NCI-H748 treated with DMSO at 0.1 percent for 48 hours (cell line): ENCODE measurements at regions not wholly inside any gene's neighbourhood (a gene's known extent, or its start where the extent isn't known, plus 50 kb on each side); places are given as distances from the start of the nearest gene placed in this dataset.

Experiments used
- DNase-seq: peaks from one replicate; lab custom pipeline; 2025; lab: John Stamatoyannopoulos, UW

DNA sequence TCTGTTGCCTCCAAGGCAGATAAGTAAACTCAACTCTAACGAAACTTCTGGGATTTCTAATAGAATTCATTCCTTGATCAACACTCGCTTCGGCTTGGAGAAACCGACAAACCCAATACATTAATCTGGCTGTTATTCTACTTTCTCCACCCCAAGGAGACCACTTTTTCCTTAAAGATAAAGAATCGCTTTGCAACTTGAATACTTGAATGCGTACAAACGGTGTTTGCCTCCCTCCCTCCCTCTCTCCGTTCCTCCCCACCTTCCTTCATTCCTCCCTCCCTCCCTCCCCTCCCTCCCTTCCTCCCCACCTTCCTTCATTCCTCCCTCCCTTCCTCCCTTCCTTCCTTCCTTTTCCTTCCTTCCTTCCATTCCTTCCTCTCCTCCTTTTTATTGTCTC is 432.6 kb downstream of the HAPSTR1 start:
- no peak for DNase-seq

DNA sequence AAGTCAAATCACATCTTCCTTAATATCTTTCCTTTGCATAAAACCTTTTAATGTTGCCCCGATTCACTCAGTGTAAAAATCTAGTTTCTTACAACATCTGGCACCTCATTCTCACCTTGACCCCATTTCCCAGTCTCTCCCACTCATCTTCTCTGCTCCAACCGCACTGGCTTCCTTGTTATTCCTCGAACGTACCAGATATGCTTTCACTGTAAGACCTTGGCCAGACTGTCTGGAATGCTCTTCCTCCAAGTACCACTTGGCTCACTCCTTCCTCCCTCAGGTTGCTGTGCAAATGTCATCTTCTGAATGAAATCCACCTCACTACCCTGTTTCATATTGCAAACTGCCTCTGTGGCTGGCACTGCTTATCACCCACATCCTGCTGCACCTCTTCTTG is 433.6 kb downstream of the HAPSTR1 start:
- no peak for DNase-seq

DNA sequence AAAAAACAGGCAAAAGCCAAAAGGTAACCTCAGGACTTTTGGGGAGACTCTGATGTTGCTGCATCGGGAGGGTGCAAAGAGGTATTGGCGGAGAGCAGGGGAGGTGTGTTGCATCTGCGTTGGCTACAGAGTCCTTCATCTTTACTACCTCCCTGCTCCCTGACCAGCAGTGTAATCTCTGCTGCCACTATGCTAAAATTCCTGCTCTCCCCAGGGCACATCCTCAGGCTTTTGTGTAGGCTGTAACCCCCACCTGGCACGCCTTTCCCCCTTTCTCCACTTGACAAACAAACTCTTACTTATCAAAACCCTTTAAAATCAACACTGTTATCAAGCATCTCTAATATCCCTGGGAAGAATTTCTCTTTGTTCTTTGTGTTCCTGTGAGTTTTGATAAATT is 435.3 kb downstream of the HAPSTR1 start:
- no peak for DNase-seq

DNA sequence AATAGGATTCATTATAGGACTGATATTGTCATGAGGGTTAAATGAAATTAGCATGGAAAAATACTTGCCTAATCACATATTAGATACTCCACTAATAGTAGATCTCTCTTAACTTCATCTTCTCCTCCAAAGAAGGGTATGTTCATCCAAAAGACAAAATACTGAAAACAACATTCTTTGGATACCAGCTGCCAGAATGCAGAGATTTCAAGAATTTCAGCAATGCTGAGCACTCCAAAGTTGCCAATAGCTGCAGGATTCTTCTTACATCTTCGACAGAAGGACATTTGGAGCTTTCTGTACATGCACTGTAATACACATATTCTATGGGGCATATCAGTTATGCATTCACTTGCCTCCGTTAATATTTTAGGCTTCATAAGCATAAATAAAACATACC is 436.5 kb downstream of the HAPSTR1 start:
- DNase-seq = no peak

DNA sequence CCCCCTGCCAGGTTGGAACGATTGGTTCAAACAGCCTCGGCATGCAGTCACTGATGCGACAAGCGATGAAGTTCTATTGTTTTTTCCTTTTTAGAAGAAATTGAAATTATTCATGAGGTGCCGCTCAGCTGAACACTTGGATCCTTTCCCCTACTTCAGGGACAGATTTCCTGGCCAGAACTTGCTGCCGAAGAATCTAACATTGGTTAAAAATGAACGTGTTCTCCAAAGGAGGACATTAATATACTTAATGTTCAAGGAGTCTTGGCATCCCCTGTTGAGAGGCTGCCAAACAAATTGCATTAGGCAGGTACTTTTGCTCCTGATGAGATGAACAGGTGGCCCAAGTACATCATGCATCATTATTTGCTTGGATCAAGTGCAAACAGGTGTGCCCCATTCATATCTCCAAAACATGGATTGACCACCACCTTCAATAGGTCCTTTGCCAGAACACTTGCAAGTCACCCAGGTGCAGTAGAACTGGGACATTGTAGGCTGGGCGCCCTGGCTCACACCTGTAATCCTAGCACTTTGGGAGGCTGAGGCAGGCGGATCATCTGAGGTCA is 437.2 kb downstream of the HAPSTR1 start:
- DNase-seq = no peak

DNA sequence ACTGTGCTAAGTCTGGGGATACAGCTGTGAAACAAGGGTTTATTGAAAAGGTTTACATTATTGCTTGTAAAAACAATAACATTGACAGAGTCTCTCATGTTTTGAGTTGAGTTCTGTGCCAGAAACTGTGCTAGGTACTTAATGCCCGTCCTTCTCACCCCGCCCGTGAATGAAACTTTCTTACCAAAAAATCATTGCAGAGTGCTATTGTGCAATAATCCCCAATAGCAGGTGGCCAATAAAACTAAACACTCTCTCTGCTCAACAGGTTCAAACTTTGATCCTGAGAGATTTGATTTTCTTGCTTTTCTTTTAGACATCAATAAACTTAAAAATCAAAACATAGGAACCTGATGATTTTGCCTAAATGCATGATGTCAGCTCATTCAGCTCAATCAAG is 441.6 kb downstream of the HAPSTR1 start:
- no peak for DNase-seq

DNA sequence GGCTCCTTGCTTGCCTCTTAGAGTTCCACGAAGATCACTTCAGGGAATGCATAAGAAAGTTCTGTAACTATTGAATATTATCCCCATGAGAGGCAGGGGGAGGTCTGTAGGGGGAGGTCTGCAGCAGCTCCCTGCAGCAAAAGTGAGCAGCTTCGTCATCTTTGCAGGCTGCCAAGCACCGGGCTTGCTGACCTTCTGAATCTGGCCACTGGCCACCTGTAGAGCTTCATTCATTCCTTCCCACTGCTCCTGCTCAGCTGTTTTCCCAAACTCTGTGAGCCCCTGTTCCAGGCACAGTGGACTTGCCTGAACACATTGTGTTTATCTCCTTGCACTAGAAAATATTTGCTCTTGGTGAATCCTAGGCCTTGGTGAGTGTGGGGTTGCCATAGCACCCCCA is 443.3 kb downstream of the HAPSTR1 start:
- DNase-seq = no peak

DNA sequence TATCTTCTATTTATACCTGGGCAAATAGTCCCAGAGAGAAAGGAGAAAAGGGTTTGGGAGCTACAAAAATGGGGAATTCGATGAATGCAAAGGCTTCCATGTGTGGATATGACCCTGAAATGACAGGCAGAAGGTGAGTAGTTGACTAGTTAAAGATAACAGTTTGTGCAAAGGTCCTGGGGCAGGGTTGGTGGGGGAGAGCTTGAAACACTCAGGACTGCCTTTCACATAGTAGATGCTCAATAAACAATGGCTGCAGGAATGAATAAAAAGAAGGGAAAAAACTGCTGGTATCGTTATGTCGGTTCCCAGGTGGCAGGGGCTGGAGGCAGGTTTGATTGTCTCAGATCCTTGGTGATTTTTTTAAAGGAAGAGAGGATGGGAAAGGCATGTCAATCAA is 445.5 kb downstream of the HAPSTR1 start:
- DNase-seq = no peak

DNA sequence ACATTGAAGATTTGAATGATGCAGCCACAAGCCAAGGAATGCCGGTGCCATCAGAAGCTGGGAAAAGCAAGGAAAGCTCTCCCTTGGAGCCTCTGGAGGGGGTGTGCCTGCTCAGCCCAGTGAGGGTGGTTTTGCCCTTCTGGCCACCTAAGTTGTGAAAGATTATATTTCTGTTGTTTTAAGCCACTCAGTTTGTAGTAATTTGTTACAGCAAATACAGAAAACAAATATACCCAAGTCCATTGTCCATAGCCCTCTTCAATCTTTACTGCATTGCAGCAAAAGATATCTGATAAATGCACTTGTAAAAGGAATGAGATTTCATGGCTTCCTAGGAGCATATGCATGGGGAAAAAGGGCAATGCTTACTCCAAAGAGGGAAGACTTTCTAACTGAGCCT is 447.9 kb downstream of the HAPSTR1 start:
- DNase-seq = no peak

DNA sequence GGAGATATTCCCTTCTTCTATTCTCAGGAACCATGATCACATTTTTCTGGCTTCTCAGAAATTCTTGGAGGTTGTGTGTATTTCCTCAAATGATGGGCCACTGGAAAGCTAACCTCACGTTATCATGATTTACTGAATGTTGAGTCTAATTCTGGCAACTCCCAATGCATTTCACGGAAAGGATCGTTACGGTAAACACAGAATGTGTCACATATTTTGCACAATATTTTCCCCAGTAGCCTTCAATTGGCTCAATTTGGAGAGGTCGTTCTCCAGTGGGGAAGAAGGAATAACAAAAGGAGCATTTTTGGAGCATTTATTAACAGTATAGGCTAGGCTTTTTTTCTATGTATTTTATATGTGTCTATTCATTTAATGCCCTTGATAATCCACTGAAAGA is 450.3 kb downstream of the HAPSTR1 start:
- DNase-seq = no peak

DNA sequence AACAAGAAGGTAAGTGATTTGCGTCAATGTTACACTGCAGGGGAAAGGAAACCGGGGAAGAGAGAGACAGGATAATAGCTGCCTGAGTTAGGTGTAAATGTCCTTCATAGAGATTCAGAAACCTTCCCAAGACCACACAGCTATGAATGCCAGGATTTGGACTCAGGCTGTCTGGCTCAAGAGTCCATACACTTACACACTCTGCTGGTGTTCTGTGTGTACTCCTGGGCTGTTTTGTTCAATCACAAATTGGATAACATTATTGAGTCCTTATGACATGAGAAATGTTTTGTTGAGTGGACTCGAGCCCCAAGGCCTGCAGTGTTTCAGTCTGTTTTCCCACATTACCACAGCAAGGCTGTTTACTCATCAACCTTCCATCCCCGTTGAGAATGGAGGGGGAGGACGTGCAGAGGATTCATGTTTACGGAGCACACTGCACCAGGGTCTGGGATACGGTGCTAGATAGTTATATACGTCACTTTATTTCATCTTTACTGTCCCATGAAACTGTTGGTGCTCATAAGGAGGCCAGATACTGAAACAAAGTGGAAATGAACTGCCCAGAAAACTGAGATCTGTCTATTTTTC is 450.8 kb downstream of the HAPSTR1 start:
- DNase-seq = no peak

DNA sequence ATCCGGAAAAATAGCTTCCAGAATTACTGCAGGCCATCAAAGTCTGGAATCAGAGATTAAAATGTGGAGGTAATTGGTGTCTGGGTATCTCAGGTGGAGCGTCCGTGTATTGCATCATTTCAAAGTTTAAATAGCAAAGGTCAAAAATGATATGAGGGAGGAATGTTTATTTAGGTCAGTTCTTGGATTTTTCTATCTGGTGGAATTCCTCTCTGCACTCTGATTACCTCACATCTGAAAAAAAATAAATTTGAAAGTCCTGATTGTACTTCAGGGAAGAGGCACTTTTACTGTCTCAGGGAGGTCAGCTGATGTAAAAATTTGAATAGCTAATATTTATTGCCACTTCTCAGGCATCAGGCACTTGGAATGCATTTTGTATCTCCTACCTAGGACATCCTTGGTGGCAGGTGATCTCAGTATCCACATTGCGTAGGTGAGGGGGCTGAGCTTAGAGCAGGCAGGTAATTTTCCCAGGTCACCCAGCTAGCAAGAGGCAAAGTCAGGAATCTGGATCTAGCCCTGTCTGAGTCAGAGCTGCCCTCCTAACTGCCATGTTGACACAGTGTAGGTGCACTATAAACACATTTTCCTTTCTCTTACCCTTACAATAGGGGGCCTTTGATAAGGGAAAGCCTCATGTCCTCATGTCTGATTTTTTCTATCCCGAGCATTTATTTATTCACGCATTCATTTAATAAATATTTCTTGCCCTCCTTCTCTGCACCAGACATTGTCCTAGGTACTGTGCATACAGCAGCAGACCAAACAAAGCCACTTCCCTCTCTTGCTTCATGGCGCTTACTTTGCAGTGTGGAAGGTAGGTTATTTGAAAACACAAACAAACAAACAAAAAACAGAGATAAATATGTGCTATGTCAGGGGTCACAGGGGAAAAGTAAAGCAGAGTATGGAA is 454.3 kb downstream of the HAPSTR1 start:
- no peak for DNase-seq

DNA sequence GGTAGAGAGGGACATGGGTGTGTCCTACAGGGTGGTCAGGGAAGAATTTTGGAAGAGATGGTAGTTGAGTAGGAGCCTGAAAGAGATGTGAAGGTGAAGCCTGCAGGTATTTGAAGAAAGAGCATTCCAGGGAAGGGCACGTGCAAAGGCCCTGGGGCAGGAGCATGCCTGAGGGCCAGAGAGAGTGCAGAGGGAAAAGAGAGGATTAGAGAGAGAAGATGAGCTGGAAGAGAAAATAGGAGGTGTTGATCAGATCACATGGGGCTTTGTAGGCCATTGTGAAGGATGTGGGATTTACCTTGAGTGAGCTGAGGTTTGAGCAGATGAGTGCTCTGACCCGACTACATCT is 455.0 kb downstream of the HAPSTR1 start:
- no peak for DNase-seq

DNA sequence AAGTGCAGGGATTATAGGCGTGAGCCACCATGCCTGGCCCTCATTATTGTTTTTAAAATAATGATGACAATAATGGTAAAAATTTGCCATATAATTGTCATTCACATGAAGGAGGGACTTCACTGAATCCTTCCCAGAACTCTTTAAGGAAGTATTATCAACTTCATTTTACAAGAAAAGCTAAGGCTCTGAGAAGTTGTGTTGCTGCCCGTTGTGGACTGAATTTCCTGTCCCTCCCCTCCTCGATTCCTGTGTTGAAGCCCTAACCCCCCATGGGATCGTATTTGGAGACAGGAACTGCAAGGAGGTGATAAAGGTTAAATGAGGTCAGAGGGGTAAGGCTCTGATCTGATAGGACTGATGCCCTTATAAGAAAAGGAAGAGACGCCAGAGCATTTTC is 458.0 kb downstream of the HAPSTR1 start:
- DNase-seq = no peak

DNA sequence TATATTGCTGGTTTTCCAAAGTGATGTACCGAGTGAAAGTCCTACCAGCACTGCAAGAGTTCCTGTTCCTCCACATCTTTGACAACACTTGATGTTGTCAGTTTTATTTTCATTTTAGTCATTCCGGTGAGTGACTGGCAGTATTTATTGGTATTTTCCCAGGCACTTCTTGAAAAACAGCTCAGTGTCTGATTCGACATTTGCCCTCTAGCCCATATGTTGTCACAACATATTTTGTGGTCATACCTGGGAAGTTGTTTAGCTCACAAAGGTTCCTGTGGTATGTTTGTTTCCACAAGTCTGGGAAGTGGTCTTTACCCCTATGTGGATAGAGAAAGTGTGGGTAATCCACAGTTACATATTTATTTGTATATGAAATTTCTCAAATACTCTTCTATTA is 463.6 kb downstream of the HAPSTR1 start:
- no peak for DNase-seq

DNA sequence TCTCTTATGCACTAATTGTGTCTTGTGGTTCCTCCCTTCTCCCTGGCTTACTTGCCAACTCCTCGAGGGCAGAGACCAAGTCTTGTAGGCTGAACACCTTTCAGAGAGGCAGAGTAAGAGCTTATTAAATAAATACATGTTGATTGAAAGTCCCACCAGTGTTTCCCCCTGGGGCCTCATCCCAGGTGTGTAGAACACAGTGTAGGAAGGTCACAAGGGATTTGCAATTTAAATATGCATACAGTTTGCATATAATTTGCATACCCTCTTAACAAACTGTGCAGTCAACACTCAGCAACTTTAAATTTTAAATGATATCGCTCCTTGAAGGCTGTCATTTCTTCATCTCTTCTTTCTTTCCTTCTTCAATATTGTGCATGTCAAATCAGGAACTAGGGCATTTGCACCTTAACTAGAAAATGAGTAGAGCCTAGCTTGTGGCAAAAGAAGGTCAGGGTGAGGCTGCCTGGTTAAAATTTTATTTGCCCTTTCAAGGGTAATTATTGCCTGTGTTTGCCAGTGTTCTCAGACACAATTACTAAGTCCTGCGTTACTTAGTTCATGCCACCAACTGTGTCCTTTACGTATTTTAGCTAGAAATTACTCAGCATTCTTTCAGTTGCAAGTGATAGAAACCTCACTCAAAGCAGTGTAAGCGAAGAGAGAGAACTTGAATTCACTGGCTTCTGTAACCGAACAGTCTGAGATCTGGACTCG is 465.7 kb downstream of the HAPSTR1 start:
- no peak for DNase-seq

DNA sequence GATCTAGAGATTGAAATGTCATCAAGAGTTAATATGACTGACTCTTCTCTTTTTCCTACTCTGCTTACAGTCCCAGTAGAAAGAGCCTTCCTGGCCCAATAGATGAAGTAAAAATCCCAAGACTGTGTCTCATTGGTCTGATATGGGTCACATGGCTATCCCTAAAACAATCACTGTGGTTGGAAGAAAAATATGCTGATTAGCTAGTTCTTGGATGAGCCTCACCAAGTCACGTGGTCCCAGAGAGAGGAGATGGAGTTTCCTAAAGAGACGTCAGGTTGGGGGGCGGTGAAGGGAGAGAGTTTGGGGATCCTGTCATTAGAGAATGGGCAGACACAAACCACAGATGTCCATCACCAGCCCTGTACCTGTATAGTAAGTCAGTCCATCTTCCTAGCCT is 466.3 kb downstream of the HAPSTR1 start:
- DNase-seq = no peak

DNA sequence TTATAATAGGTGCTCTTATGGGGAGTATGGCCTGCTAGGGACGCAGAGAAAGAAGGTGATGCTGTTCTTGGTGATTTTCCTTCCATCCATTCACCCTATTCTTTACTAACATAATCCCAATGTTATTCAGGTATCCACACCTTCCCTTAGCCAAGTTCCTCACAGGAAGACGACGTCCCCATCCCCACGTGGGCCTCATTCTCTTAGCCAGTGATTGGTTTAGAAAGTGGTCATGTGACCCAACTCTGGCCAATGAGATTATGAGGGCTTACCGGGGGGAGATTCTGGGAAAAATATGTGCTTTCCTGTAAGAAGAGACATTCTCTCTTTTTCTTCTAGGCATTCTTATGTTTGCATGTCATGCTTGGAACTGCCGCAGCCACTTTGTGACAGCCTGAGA is 474.7 kb downstream of the HAPSTR1 start:
- DNase-seq = no peak

DNA sequence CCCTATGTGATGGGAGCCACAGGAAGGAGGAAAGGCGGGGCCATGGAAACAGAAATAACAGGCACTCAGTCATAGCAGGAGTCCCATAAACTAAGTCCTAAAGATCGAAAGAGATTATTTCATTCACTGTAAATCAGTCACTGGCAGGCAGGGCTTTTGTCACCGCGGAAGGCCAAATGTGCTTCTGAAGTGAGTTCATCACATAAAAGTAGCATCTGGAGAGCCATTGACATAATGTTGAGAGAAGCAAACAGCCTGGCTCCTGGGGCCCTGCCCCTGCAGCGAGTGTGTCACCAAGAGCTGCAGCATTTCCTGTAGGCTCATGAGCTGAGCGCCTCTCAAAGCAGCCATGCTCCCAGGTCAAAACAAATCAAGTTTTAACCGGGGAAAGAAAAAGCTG is 476.2 kb downstream of the HAPSTR1 start:
- DNase-seq = no peak

DNA sequence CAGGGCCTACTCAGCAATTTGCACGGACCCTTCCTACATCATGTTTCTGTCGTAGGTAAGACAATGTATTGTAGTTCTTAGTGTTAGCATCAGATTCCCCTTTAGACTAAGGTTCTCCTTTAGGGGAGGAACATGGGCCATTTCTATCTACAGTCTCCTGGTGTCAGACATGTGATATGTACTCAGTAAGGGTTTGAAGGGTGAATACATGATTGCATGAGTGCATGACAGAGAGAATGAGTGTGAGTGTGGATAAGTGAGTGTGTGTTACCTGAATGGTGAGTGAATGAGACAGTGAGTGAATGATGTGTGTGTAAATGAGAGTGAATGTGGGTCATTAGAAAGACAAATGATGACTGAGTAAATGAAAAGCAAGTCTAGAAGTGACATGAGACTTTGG is 476.8 kb downstream of the HAPSTR1 start:
- DNase-seq = no peak

DNA sequence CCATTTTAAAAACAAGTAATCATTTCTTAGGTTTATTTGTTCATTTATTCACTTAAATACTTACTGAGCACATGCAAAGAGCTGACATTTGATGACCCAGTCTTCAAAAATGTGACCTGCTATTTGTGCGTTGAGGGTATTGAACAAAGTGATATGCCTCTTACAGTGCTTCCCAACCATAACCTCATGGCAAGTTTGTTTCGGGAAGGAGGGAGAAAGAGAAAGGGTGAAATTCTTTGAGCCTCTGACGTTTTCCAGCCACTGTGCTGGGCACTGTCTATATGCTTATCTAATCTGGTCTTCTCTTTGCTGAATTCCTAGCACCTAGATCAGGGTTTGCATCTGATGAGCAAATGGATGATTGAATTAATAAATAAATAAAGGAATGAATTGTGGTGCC is 479.1 kb downstream of the HAPSTR1 start:
- DNase-seq = no peak

DNA sequence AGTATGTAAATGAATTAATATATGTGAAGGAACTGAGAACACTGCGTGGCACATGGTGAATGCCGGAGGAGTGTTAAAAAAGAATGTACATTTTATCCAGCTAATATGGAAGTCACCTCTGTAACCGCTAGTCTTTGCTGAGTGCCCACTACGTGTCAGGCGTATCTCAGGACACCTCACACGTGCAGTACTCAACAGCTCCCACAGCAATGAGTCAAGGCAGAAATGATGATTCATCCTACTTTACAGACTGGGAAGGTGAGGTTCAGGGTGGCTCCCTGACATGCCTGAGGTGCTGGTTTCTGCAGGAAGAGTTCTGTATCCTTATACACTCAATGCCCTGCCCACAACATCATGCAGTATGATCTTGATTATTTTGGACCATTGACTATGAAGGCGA is 487.0 kb downstream of the HAPSTR1 start:
- DNase-seq = no peak

DNA sequence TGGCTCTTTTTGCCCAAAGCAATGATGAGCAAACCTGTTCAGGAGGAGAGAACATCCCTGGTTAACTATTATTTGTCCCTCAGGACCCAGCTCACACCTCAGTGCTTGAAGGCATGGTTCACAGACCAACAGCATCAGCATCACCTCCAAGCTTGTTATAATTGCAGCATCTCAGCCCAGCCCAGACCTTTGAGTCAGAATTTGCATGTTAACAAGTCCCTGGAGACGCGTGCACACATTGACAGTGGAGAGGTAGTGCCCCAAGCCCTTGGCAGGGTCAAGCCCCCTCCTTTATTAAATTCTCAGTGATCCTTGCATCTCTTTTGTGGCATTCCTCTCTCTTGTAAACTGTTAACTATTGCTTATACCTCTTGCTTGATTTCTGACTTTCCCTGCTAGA is 488.6 kb downstream of the HAPSTR1 start:
- DNase-seq = no peak
